Kidney (tissue), 13 donors: ENCODE measurements at regions not wholly inside any gene's neighbourhood (a gene's known extent, or its start where the extent isn't known, plus 50 kb on each side); places are given as distances from the start of the nearest gene placed in this dataset.

Experiments used
- DNase-seq, 5 donors: peaks; one replicate each; pipeline ENCODE4 v3.0.0-alpha.2; 2013 to 2020
- FAIRE-seq: peaks from 2 replicates; lab custom pipeline; 2012; peaks lifted over from hg19 to GRCh38; lab: Jason Lieb, UNC
- H3K27ac ChIP-seq, 2 donors: one replicate each; pipeline ENCODE4 v1.7.0; 2013; ENCODE audit warnings: low read depth in 2 of 2, low read length in 2 of 2, inconsistent platforms in 1 of 2
- H3K27me3 ChIP-seq: one replicate; pipeline ENCODE4 v1.7.1; 2013; ENCODE audit warnings: low read length, inconsistent platforms; ENCODE audit not compliant: control insufficient read depth, insufficient read depth
- H3K36me3 ChIP-seq, 3 donors: one replicate each; pipeline versions ENCODE4 v1.7.0 to v1.7.1; 2013; ENCODE audit warnings: low read length in 3 of 3, control low read depth in 1 of 3, inconsistent platforms in 1 of 3; ENCODE audit not compliant: insufficient read depth in 3 of 3, control insufficient read depth in 2 of 3
- H3K4me1 ChIP-seq, 3 donors: one replicate each; pipeline versions ENCODE4 v1.7.0 to v1.7.1; 2013; ENCODE audit warnings: low read length in 3 of 3, inconsistent platforms in 1 of 3, low read depth in 1 of 3; ENCODE audit not compliant: control insufficient read depth in 2 of 3, insufficient read depth in 2 of 3
- H3K4me3 ChIP-seq, 3 donors: one replicate each; pipeline versions ENCODE4 v1.7.0 to v1.8.1; 2013; ENCODE audit warnings: low read length in 3 of 3, control low read depth in 1 of 3, inconsistent platforms in 1 of 3
- H3K9ac ChIP-seq, 3 donors: one replicate each; pipeline versions ENCODE4 v1.7.0 to v1.7.1; 2013; ENCODE audit warnings: low read length in 3 of 3, control low read depth in 1 of 3, inconsistent platforms in 1 of 3
- H3K9me3 ChIP-seq, 3 donors: one replicate each; pipeline versions ENCODE4 v1.7.0 to v1.7.1; 2013; ENCODE audit warnings: low read length in 3 of 3, control low read depth in 1 of 3, inconsistent platforms in 1 of 3; ENCODE audit not compliant: control insufficient read depth in 2 of 3, insufficient read depth in 1 of 3
- CTCF ChIP-seq: IDR thresholded peaks from 3 replicates; pipeline ENCODE4 v1.5.1; 2012; ENCODE audit warnings: mild to moderate bottlenecking, moderate library complexity, borderline replicate concordance; ENCODE audit not compliant: insufficient read depth; ENCODE audit errors: extremely low read depth
- intact Hi-C: fragments of 100-400 bp; cut with DNase I; formaldehyde crosslinking; loops from one replicate; pipeline ENCODE4 v1.11.1; 2022
- donor health status: control.
- donor health status: control.
- donor health status: control.
- donor health status: control.
- donor health status: control.
- donor health status: DM: yes; HTN: yes; CAD: no.
- donor health status: Normal renal cell carcinoma (clear cell type).

GRCh38 chr4:153146031-153146430 is 58.2 kb upstream of the TRIM2 start:
- FAIRE-seq (no peak), DNase-seq (no peak)
- H3K4me1 ChIP-seq = peaks cover 0 to 5% (median 2%) of the 10 kb centered on the region in 3 donors
- intact Hi-C loops = loop anchor here (10.0 kb wide), 2 partner anchors 179 to 429 kb away; no protein-coding TSS in a partner anchor
- no peaks in the 10 kb centered on the region for H3K36me3 ChIP-seq
- no peaks in the 10 kb centered on the region for H3K27me3 ChIP-seq
- no peak overlapping the region for H3K4me3 ChIP-seq
- H3K27ac ChIP-seq = no peak overlapping the region
- no peaks in the 10 kb centered on the region for H3K9me3 ChIP-seq
- no peak overlapping the region for H3K9ac ChIP-seq
- no peak for TF ChIP-seq CTCF

GRCh38 chr4:153146961-153147360 is 57.3 kb upstream of the TRIM2 start:
- Histone ChIP-seq H3K36me3 (no peaks in the 10 kb centered on the region), H3K4me1 (peaks cover 0 to 8% (median 2%) of the 10 kb centered on the region in 3 donors), H3K9ac (no peak overlapping the region), H3K27ac (no peak overlapping the region), H3K4me3 (no peak overlapping the region), H3K9me3 (no peaks in the 10 kb centered on the region), H3K27me3 (no peaks in the 10 kb centered on the region)
- TF ChIP-seq CTCF = no peak
- DNase-seq (no peak), FAIRE-seq (no peak)
- intact Hi-C loops = loop anchor here (10.0 kb wide), 2 partner anchors 178 to 428 kb away; no protein-coding TSS in a partner anchor

GRCh38 chr4:153148791-153149190 is 55.5 kb upstream of the TRIM2 start:
- Histone ChIP-seq H3K27me3 (no peaks in the 10 kb centered on the region), H3K9me3 (no peaks in the 10 kb centered on the region), H3K27ac (no peak overlapping the region), H3K36me3 (no peaks in the 10 kb centered on the region), H3K4me1 (peaks cover 0 to 14% (median 1%) of the 10 kb centered on the region in 3 donors), H3K9ac (no peak overlapping the region), H3K4me3 (no peak overlapping the region)
- FAIRE-seq = no peak
- intact Hi-C loops = loop anchor here (10.0 kb wide), 2 partner anchors 176 to 426 kb away; no protein-coding TSS in a partner anchor
- no peak for DNase-seq
- TF ChIP-seq CTCF = no peak
